Neural cell (in vitro differentiated cells): ENCODE measurements at regions not wholly inside any gene's neighbourhood (a gene's known extent, or its start where the extent isn't known, plus 50 kb on each side); places are given as distances from the start of the nearest gene placed in this dataset.

Experiments used
- H2AFZ ChIP-seq: fragments of 200-600, 300-800 bp; sonication (generic), shearing (Covaris generic); 2 replicates; pipeline ENCODE4 v1.6.0; 2014; ENCODE audit warnings: low read depth, mild to moderate bottlenecking, antibody characterized with exemption, low read length, moderate library complexity
- H3F3A ChIP-seq: fragments of 200-600 bp; shearing (Covaris generic); 2 replicates; pipeline ENCODE4 v1.6.1; 2016; ENCODE audit warnings: mild to moderate bottlenecking, moderate library complexity, mixed read lengths, antibody characterized with exemption, low read length; ENCODE audit not compliant: insufficient read depth, poor library complexity, severe bottlenecking
- H3K27ac ChIP-seq: fragments of 200-600, 300-800 bp; sonication (generic), shearing (Covaris generic); 2 replicates; pipeline ENCODE4 v1.5.1; 2014; ENCODE audit warnings: mild to moderate bottlenecking, low read length, moderate library complexity
- H3K27me3 ChIP-seq: fragments of 300-800, 200-600 bp; sonication (generic), shearing (Covaris generic); 2 replicates; pipeline ENCODE4 v1.6.0; 2014; ENCODE audit warnings: mild to moderate bottlenecking, low read depth, low read length, moderate library complexity; ENCODE audit not compliant: insufficient read depth
- H3K36me3 ChIP-seq: fragments of 300-800, 200-600 bp; sonication (generic), shearing (Covaris generic); 2 replicates; pipeline ENCODE4 v1.5.1; 2014; ENCODE audit warnings: mild to moderate bottlenecking, antibody characterized with exemption, low read length, moderate library complexity; ENCODE audit not compliant: insufficient read depth
- H3K4me2 ChIP-seq: fragments of 300-800, 200-600 bp; sonication (generic), shearing (Covaris generic); 2 replicates; pipeline ENCODE4 v1.6.0; 2014; ENCODE audit warnings: mild to moderate bottlenecking, low read length
- H3K4me3 ChIP-seq: fragments of 300-800, 200-600 bp; sonication (generic), shearing (Covaris generic); 2 replicates; pipeline ENCODE4 v1.5.1; 2014; ENCODE audit warnings: mild to moderate bottlenecking, low read length, moderate library complexity
- H3K79me2 ChIP-seq: fragments of 200-600 bp; shearing (Covaris generic); replicated peaks from 2 replicates; pipeline ENCODE4 v1.6.0; 2014; ENCODE audit warnings: mild to moderate bottlenecking, low read length, moderate library complexity; ENCODE audit not compliant: insufficient read depth
- H3K9ac ChIP-seq: fragments of 300-800, 200-600 bp; sonication (generic), shearing (Covaris generic); 2 replicates; pipeline ENCODE4 v1.6.1; 2016; ENCODE audit warnings: mild to moderate bottlenecking, low read length, mixed read lengths
- H3K9me2 ChIP-seq: fragments of 200-600 bp; shearing (Covaris generic); 2 replicates; pipeline ENCODE4 v1.6.1; 2016; ENCODE audit warnings: mild to moderate bottlenecking, low read length, mixed read lengths; ENCODE audit not compliant: insufficient read depth
- H3K9me3 ChIP-seq: fragments of 200-600, 300-800 bp; sonication (generic), shearing (Covaris generic); 2 replicates; pipeline ENCODE4 v1.6.1; 2016; ENCODE audit warnings: mild to moderate bottlenecking, mixed run types, low read length, moderate library complexity, mixed read lengths
- H4K20me1 ChIP-seq: fragments of 200-600 bp; shearing (Covaris generic); 2 replicates; pipeline ENCODE4 v1.6.1; 2016; ENCODE audit warnings: mild to moderate bottlenecking, mixed run types; ENCODE audit not compliant: insufficient read depth
- CTCF ChIP-seq: fragments of 450-650 bp; IDR thresholded peaks from 2 replicates; pipeline ENCODE4 v1.5.1; 2014; ENCODE audit warnings: antibody characterized with exemption, mild to moderate bottlenecking, moderate library complexity; ENCODE audit not compliant: poor library complexity, severe bottlenecking
- EP300 ChIP-seq: fragments of 450-650 bp; conservative IDR thresholded peaks from 2 replicates; pipeline ENCODE4 v1.6.1; 2014; ENCODE audit warnings: antibody characterized with exemption, mild to moderate bottlenecking, moderate library complexity; ENCODE audit not compliant: poor library complexity, severe bottlenecking
- EZH2 ChIP-seq: fragments of 200-600, 300-800 bp; shearing (Covaris generic), sonication (generic); IDR thresholded peaks from 2 replicates; pipeline ENCODE4 v1.6.1; 2014; ENCODE audit warnings: antibody characterized with exemption, low read length, borderline replicate concordance, mild to moderate bottlenecking; ENCODE audit not compliant: insufficient read depth, poor library complexity, severe bottlenecking
- MXI1 ChIP-seq: fragments of 450-650 bp; conservative IDR thresholded peaks from 2 replicates; pipeline ENCODE4 v1.6.1; 2014; ENCODE audit warnings: antibody characterized with exemption, mild to moderate bottlenecking; ENCODE audit not compliant: poor library complexity, severe bottlenecking
- POLR2AphosphoS5 ChIP-seq: IDR thresholded peaks from 2 replicates; pipeline ENCODE4 v1.6.1; 2012
- RAD21 ChIP-seq: fragments of 450-650 bp; conservative IDR thresholded peaks from 2 replicates; pipeline ENCODE4 v1.6.1; 2014; ENCODE audit warnings: antibody characterized with exemption, mild to moderate bottlenecking, moderate library complexity
- REST ChIP-seq: IDR thresholded peaks from 2 replicates; pipeline ENCODE4 v1.6.1; 2012; ENCODE audit warnings: borderline replicate concordance
- SMC3 ChIP-seq: fragments of 450-650 bp; conservative IDR thresholded peaks from 2 replicates; pipeline ENCODE4 v1.6.1; 2014; ENCODE audit warnings: antibody characterized with exemption, mild to moderate bottlenecking, moderate library complexity; ENCODE audit not compliant: poor library complexity
- TAF1 ChIP-seq: IDR thresholded peaks from 2 replicates; pipeline ENCODE4 v1.6.1; 2012; ENCODE audit warnings: low read depth

- no peaks in the 10 kb centered on the region for H3K9me2 ChIP-seq
- no peaks in the 10 kb centered on the region for H3F3A ChIP-seq
- H3K4me2 ChIP-seq = no peak overlapping the region
- no peaks in the 10 kb centered on the region for H4K20me1 ChIP-seq
- no peaks in the 10 kb centered on the region for H3K36me3 ChIP-seq
- H3K27me3 ChIP-seq = no peaks in the 10 kb centered on the region
- no peaks in the 10 kb centered on the region for H3K9me3 ChIP-seq
- H3K79me2 ChIP-seq = no peaks in the 10 kb centered on the region
- H3K4me3 ChIP-seq = no peak overlapping the region
- no peak for TF ChIP-seq POLR2AphosphoS5
- no peak for TF ChIP-seq SMC3
- no peak for TF ChIP-seq REST
- no peak for TF ChIP-seq TAF1
- no peak for TF ChIP-seq CTCF
- TF ChIP-seq RAD21 = no peak
- TF ChIP-seq EZH2 = no peak
- TF ChIP-seq EP300 = no peak
- TF ChIP-seq MXI1 = no peak
- H3K27ac ChIP-seq = no peak overlapping the region
- no peak overlapping the region for H3K9ac ChIP-seq
- H2AFZ ChIP-seq = no peak overlapping the region
These were observed 484.5 kb downstream of the KCNJ2 start for GRCh38 chr17:70653850-70654249.

GRCh38 chr17:70654706-70655105 is 485.4 kb downstream of the KCNJ2 start:
- H3K4me2 ChIP-seq = no peak overlapping the region
- H3K9me2 ChIP-seq = no peaks in the 10 kb centered on the region
- H4K20me1 ChIP-seq = no peaks in the 10 kb centered on the region
- H3K9me3 ChIP-seq = no peaks in the 10 kb centered on the region
- H2AFZ ChIP-seq = no peak overlapping the region
- TF ChIP-seq MXI1 (no peak), SMC3 (no peak), CTCF (no peak), EZH2 (no peak), EP300 (no peak)
- H3K27ac ChIP-seq = peak overlapping the region; percentile 19
- H3K9ac ChIP-seq = no peak overlapping the region
- no peaks in the 10 kb centered on the region for H3K27me3 ChIP-seq
- no peak overlapping the region for H3K4me3 ChIP-seq
- no peaks in the 10 kb centered on the region for H3F3A ChIP-seq
- H3K79me2 ChIP-seq = no peaks in the 10 kb centered on the region
- no peaks in the 10 kb centered on the region for H3K36me3 ChIP-seq
